GM12878 (cell line): ENCODE measurements at regions not wholly inside any gene's neighbourhood (a gene's known extent, or its start where the extent isn't known, plus 50 kb on each side); places are given as distances from the start of the nearest gene placed in this dataset.

Source experiments
- ATAC-seq: fragments of 200-7000 bp; cut with Tn5 transposase; 3 replicates; pipeline ENCODE4 v1.9.1; 2020; ENCODE audit warnings: mild to moderate bottlenecking, moderate library complexity
- BruUV-seq: library from RNA; stranded (reverse); fragments of 400-500 nt; replicated peaks from 2 replicates; lab custom pipeline; 2021; lab: Mats Ljungman, UMichigan
- CTCF ChIA-PET: fragments of 300-600 bp; sonication (Branson Sonifier 250); formaldehyde crosslinking; extraction: SDS; loops from one replicate; lab custom pipeline; 2021; ENCODE audit warnings: inconsistent platforms; lab: Yijun Ruan, JAX
- POLR2A ChIA-PET: fragments of 350-600 bp; formaldehyde crosslinking; extraction: SDS; loops from one replicate; lab custom pipeline; 2021; ENCODE audit warnings: inconsistent platforms; lab: Charles Lee
- RAD21 ChIA-PET: fragments of 300-600 bp; sonication (Branson Sonifier 250); formaldehyde crosslinking; loops from one replicate; lab custom pipeline; 2023; ENCODE audit warnings: antibody characterized with exemption; ENCODE audit not compliant: unreplicated experiment; lab: Charles Lee
- SMC1A ChIA-PET: fragments of 300-600 bp; sonication (Branson Sonifier 250); formaldehyde crosslinking; loops from one replicate; lab custom pipeline; 2023; ENCODE audit not compliant: unreplicated experiment, uncharacterized antibody; lab: Charles Lee
- DNase-seq: peaks from one replicate; pipeline ENCODE4 v3.0.0-alpha.2; 2011; ENCODE audit warnings: low read depth, low spot score
- FAIRE-seq: peaks from 3 replicates; lab custom pipeline; 2011; peaks lifted over from hg19 to GRCh38; lab: Jason Lieb, UNC
- H2AFZ ChIP-seq: 2 replicates; pipeline ENCODE4 v1.6.0; 2011; ENCODE audit warnings: low read depth, low read length, control low read depth; ENCODE audit not compliant: control insufficient read depth
- H3K27ac ChIP-seq: 2 replicates; pipeline ENCODE4 v1.5.1; 2011; ENCODE audit warnings: control low read depth; ENCODE audit not compliant: control insufficient read depth, insufficient read depth
- H3K27me3 ChIP-seq, 2 experiments: replicated peaks in 1 of 2; 2 replicates each; pipeline versions ENCODE4 v1.6.0 to v1.6.1; 2011; ENCODE audit warnings: low read length in 1 of 2; ENCODE audit not compliant: control insufficient read depth in 2 of 2, insufficient read depth in 2 of 2
- H3K36me3 ChIP-seq, 2 experiments: 2 replicates each; pipeline ENCODE4 v1.5.1; 2011; ENCODE audit warnings: low read length in 1 of 2; ENCODE audit not compliant: control insufficient read depth in 2 of 2, insufficient read depth in 2 of 2
- H3K4me1 ChIP-seq: 2 replicates; pipeline ENCODE4 v1.6.1; 2011; ENCODE audit warnings: mild to moderate bottlenecking, low read length, moderate library complexity, mixed read lengths; ENCODE audit not compliant: control insufficient read depth, insufficient read depth
- H3K4me2 ChIP-seq: 2 replicates; pipeline ENCODE4 v1.6.0; 2011; ENCODE audit warnings: control low read depth; ENCODE audit not compliant: control insufficient read depth, insufficient read depth
- H3K4me3 ChIP-seq: fragments of 200-600 bp; sonication (generic); 2 replicates; pipeline ENCODE4 v1.5.1; 2016
- H3K79me2 ChIP-seq: 2 replicates; pipeline ENCODE4 v1.6.0; 2011; ENCODE audit warnings: low read length; ENCODE audit not compliant: control insufficient read depth, insufficient read depth
- H3K9ac ChIP-seq: 2 replicates; pipeline ENCODE4 v1.8.0; 2011; ENCODE audit warnings: low read length, control low read depth, mixed read lengths; ENCODE audit not compliant: control insufficient read depth, insufficient read depth
- H3K9me3 ChIP-seq: replicated peaks from 3 replicates; pipeline ENCODE4 v1.5.1; 2011; ENCODE audit warnings: mild to moderate bottlenecking, low read length; ENCODE audit not compliant: control insufficient read depth, insufficient read depth
- H4K20me1 ChIP-seq: 2 replicates; pipeline ENCODE4 v1.6.0; 2011; ENCODE audit not compliant: control insufficient read depth, insufficient read depth
- EGR1 ChIP-seq, 2 experiments: IDR thresholded peaks; 1 replicate in 1 of 2; 2 replicates in 1 of 2; pipeline ENCODE4 v1.6.1; 2011 to 2012; ENCODE audit warnings: low read depth in 2 of 2, low read length in 2 of 2, borderline replicate concordance in 1 of 2, mild to moderate bottlenecking in 1 of 2, moderate library complexity in 1 of 2
- FOXK2 ChIP-seq: fragments of 450-650 bp; IDR thresholded peaks from 2 replicates; pipeline ENCODE4 v1.6.1; 2017; ENCODE audit warnings: mild to moderate bottlenecking, moderate library complexity
- HDAC6 ChIP-seq: fragments of 200-600 bp; sonication (generic); IDR thresholded peaks from one replicate; pipeline ENCODE4 v1.8.0; 2017; ENCODE audit warnings: antibody characterized with exemption; ENCODE audit not compliant: unreplicated experiment
- HDGF ChIP-seq: fragments of 450-650 bp; IDR thresholded peaks from 2 replicates; pipeline ENCODE4 v1.6.1; 2016; ENCODE audit warnings: antibody characterized with exemption
- IKZF2 ChIP-seq, 2 experiments: fragments of 450-650 bp; IDR thresholded peaks; 2 replicates each; pipeline ENCODE4 v1.6.1; 2017; ENCODE audit warnings: mild to moderate bottlenecking in 2 of 2, moderate library complexity in 2 of 2
- MEF2A ChIP-seq: IDR thresholded peaks from 2 replicates; pipeline ENCODE4 v1.6.1; 2011; ENCODE audit warnings: low read depth, mild to moderate bottlenecking, low read length, moderate library complexity; ENCODE audit not compliant: insufficient read depth
- MEF2B ChIP-seq: fragments of 450-650 bp; IDR thresholded peaks from 2 replicates; pipeline ENCODE4 v1.6.1; 2018; ENCODE audit warnings: mild to moderate bottlenecking, moderate library complexity; ENCODE audit not compliant: partially characterized antibody, poor library complexity, severe bottlenecking
- SIN3A ChIP-seq: IDR thresholded peaks from 2 replicates; pipeline ENCODE4 v1.6.1; 2012; ENCODE audit warnings: low read depth, low read length, improper control_type of control experiment
- SMC3 ChIP-seq: IDR thresholded peaks from 2 replicates; pipeline ENCODE4 v1.6.1; 2011; ENCODE audit warnings: low read length, improper control_type of control experiment, borderline replicate concordance
- TCF7 ChIP-seq: IDR thresholded peaks from 2 replicates; pipeline ENCODE4 v1.6.1; 2014; ENCODE audit warnings: antibody characterized with exemption, borderline replicate concordance
- whole genome bisulfite sequencing: methylation state at CpG from one replicate; pipeline ENCODE4 v1.1.6; 2016; ENCODE audit warnings: low lambda C conversion rate; ENCODE audit not compliant: insufficient replicate concordance, insufficient coverage; ENCODE audit errors: missing lambda C conversion rate; 5-methylcytosine and 5-hydroxymethylcytosine counted together
- in situ Hi-C: fragments of 300-500 bp; cut with MboI; formaldehyde crosslinking; loops from 9 replicates; pipeline ENCODE4 v1.14.3; 2018; ENCODE audit warnings: mixed read lengths
- intact Hi-C: fragments of 100-400 bp; cut with micrococcal nuclease; formaldehyde crosslinking; loops from one replicate; pipeline ENCODE4 v1.14.2; 2022; ENCODE audit not compliant: unreplicated experiment
- TF ChIP-seq, protein P1 (sequence below): fragments of 450-650 bp; conservative IDR thresholded peaks from 2 replicates; pipeline ENCODE4 v1.6.1; 2017; ENCODE audit warnings: mild to moderate bottlenecking, moderate library complexity

DNA sequence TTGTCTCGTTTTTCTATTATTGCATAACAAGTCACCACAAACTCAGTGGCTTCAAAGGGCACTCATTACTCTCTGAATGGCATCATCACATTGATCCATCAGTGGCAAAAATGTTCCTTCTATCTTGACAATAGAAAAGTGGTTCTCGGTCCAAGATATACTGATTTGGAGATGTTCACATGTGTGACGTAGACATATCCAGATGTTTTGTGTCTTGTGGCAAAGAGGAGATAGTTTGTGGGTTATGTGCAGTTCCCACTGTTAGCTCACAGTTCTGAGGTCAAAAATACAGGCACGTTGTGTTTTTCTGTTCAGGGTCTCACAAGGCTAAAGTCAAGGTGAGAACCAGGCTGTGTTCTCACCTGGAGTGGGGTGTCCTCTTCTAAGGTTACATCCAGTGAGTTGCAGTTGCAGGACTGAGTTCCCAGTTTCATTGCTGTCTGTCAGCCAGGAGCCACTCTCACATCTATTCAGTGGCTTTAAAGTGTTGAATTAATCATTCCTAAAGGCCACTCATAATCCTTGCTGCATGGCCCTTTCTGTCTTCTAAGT lies 55.3 kb downstream of the GAS1 start:
- Histone ChIP-seq H3K27ac (no peak overlapping the region), H3K9ac (no peak overlapping the region), H4K20me1 (no peaks in the 10 kb centered on the region), H3K79me2 (no peaks in the 10 kb centered on the region), H3K27me3 (no peaks in the 10 kb centered on the region), H3K4me1 (no peaks in the 10 kb centered on the region), H3K4me3 (no peak overlapping the region), H3K4me2 (no peak overlapping the region), H3K9me3 (no peaks in the 10 kb centered on the region), H3K36me3 (no peaks in the 10 kb centered on the region), H2AFZ (no peak overlapping the region)
- RAD21 ChIA-PET = no interaction called here
- in situ Hi-C loops (no loop called here), intact Hi-C loops (no loop called here)
- ATAC-seq = no peak
- POLR2A ChIA-PET = no interaction called here
- CTCF ChIA-PET = no interaction called here
- BruUV-seq = no TSS peak
- no peak for DNase-seq
- TF ChIP-seq, protein P1, sequence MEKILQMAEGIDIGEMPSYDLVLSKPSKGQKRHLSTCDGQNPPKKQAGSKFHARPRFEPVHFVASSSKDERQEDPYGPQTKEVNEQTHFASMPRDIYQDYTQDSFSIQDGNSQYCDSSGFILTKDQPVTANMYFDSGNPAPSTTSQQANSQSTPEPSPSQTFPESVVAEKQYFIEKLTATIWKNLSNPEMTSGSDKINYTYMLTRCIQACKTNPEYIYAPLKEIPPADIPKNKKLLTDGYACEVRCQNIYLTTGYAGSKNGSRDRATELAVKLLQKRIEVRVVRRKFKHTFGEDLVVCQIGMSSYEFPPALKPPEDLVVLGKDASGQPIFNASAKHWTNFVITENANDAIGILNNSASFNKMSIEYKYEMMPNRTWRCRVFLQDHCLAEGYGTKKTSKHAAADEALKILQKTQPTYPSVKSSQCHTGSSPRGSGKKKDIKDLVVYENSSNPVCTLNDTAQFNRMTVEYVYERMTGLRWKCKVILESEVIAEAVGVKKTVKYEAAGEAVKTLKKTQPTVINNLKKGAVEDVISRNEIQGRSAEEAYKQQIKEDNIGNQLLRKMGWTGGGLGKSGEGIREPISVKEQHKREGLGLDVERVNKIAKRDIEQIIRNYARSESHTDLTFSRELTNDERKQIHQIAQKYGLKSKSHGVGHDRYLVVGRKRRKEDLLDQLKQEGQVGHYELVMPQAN = no peak
- TF ChIP-seq MEF2B (no peak), IKZF2 (IDR thresholded peaks at IDR 0.05) (no peak), HDAC6 (no peak), EGR1 (IDR thresholded peaks at IDR 0.05; ENCODE audit: borderline replicate concordance in 1 of 2, low read depth in 2 of 2, low read length in 2 of 2) (no peak), SIN3A (no peak), MEF2A (no peak), HDGF (no peak), TCF7 (no peak), FOXK2 (no peak), SMC3 (no peak)
- 3% methylated on average over 4 of the region's 4 CpGs for WGBS
- FAIRE-seq = no peak
- SMC1A ChIA-PET = no interaction called here
